ENCODE measurements at regions not wholly inside any gene's neighbourhood (a gene's known extent, or its start where the extent isn't known, plus 50 kb on each side); places are given as distances from the start of the nearest gene placed in this dataset.
"Not testable (repeated sequence)": the region's sequence is repeated elsewhere in the genome, so short reads cannot be mapped to it uniquely, and the experiment has no call there.

DNA sequence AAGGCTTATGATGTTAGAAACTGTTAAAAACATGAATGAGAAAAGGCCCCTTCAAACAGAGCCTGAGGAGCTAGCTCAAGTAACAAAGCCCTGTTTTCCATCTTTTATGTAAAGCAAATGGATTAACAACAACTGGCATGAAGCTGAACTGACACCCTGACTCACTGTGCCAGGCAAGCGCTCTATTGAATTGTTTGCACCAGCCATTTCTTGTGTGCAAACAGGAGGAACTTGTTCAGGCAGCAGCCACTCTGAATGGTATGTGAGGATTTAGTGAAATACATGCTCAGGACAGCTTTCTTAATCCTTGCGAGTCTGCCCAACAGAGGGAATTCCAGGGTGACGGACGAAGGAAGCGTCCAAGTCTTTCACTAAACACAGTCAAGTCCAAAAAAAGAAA lies 291.1 kb upstream of the ADGRL2 start:
- no peak for TF ChIP-seq EZH2phosphoT487 (IDR thresholded peaks at IDR 0.05; ENCODE audit: low read length)
- TF ChIP-seq, protein P1, sequence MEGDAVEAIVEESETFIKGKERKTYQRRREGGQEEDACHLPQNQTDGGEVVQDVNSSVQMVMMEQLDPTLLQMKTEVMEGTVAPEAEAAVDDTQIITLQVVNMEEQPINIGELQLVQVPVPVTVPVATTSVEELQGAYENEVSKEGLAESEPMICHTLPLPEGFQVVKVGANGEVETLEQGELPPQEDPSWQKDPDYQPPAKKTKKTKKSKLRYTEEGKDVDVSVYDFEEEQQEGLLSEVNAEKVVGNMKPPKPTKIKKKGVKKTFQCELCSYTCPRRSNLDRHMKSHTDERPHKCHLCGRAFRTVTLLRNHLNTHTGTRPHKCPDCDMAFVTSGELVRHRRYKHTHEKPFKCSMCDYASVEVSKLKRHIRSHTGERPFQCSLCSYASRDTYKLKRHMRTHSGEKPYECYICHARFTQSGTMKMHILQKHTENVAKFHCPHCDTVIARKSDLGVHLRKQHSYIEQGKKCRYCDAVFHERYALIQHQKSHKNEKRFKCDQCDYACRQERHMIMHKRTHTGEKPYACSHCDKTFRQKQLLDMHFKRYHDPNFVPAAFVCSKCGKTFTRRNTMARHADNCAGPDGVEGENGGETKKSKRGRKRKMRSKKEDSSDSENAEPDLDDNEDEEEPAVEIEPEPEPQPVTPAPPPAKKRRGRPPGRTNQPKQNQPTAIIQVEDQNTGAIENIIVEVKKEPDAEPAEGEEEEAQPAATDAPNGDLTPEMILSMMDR (IDR thresholded peaks at IDR 0.05; ENCODE audit: low read length) = no peak
- TF ChIP-seq EZH2 (optimal IDR thresholded peaks at IDR 0.05; ENCODE audit: low read depth, low read length) = no peak
- H3K4me3 ChIP-seq (ENCODE audit: low read length) = no peak overlapping the region

DNA sequence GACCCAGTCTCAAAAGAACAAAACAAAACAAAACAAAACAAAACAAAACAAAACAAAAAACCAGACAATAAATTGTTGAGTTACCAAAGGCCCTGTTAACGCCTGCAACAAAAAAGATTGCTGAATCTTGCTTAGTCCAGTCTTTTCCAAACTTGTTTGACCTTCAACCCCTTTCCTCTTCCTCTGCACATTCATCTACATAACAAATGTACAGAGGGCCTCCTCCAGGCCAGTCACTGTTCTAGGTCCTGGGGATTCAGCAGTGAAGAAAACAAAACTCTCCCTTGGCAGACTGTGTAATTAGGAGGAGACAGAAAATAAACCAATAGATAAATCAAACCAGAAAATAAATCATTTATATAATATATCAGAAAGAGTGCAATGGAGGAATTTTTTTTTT lies 294.0 kb upstream of the ADGRL2 start:
- no peaks in the 10 kb centered on the region for H3K9me3 ChIP-seq (replicated peaks; ENCODE audit: insufficient read depth, low read length)
- H3F3A ChIP-seq (ENCODE audit: insufficient read depth, low read length) = 0 out of 2 replicates have a peak, but pooled peaks cover 8% of the 10 kb centered on the region
- H3K9me2 ChIP-seq (replicated peaks; ENCODE audit: insufficient read depth, low read length) = no peaks in the 10 kb centered on the region
- peaks cover 6% of the 10 kb centered on the region for H3K4me1 ChIP-seq (ENCODE audit: low read length)
- H3K4me3 ChIP-seq (ENCODE audit: low read length) = no peak overlapping the region
- H3K79me2 ChIP-seq (ENCODE audit: low read length) = no peaks in the 10 kb centered on the region
- H3K27me3 ChIP-seq (replicated peaks; ENCODE audit: insufficient read depth, low read length) = no peaks in the 10 kb centered on the region
- no peak overlapping the region for H3K27ac ChIP-seq (ENCODE audit: low read length)
- H4K20me1 ChIP-seq (ENCODE audit: insufficient read depth, low read length) = no peaks in the 10 kb centered on the region
- TF ChIP-seq, protein P1 (IDR thresholded peaks at IDR 0.05; ENCODE audit: low read length) = no peak
- TF ChIP-seq EZH2 (optimal IDR thresholded peaks at IDR 0.05; ENCODE audit: low read depth, low read length) (no peak), EZH2phosphoT487 (IDR thresholded peaks at IDR 0.05; ENCODE audit: low read length) (no peak)
- no peak overlapping the region for H3K9ac ChIP-seq (ENCODE audit: low read length)
- DNase-seq = no peak
- H3K4me2 ChIP-seq (ENCODE audit: low read depth, low read length) = no peak overlapping the region
- H2AFZ ChIP-seq (ENCODE audit: low read length) = no peak overlapping the region
- no peaks in the 10 kb centered on the region for H3K36me3 ChIP-seq (replicated peaks; ENCODE audit: insufficient read depth, low read length)

More for the DNA sequence above, 291.1 kb upstream of the ADGRL2 start:
- Histone ChIP-seq H3K9ac (ENCODE audit: low read length) (no peak overlapping the region), H3K9me3 (replicated peaks; ENCODE audit: insufficient read depth, low read length) (no peaks in the 10 kb centered on the region), H3K27me3 (replicated peaks; ENCODE audit: insufficient read depth, low read length) (no peaks in the 10 kb centered on the region), H3K4me1 (ENCODE audit: low read length) (peaks cover 6% of the 10 kb centered on the region), H2AFZ (ENCODE audit: low read length) (no peak overlapping the region), H3K27ac (ENCODE audit: low read length) (no peak overlapping the region), H3K79me2 (ENCODE audit: low read length) (no peaks in the 10 kb centered on the region), H3F3A (ENCODE audit: insufficient read depth, low read length) (0 out of 2 replicates have a peak, but pooled peaks cover 8% of the 10 kb centered on the region), H3K9me2 (replicated peaks; ENCODE audit: insufficient read depth, low read length) (no peaks in the 10 kb centered on the region), H3K4me2 (ENCODE audit: low read depth, low read length) (no peak overlapping the region), H3K36me3 (replicated peaks; ENCODE audit: insufficient read depth, low read length) (no peaks in the 10 kb centered on the region), H4K20me1 (ENCODE audit: insufficient read depth, low read length) (no peaks in the 10 kb centered on the region)
- DNase-seq = no peak

DNA sequence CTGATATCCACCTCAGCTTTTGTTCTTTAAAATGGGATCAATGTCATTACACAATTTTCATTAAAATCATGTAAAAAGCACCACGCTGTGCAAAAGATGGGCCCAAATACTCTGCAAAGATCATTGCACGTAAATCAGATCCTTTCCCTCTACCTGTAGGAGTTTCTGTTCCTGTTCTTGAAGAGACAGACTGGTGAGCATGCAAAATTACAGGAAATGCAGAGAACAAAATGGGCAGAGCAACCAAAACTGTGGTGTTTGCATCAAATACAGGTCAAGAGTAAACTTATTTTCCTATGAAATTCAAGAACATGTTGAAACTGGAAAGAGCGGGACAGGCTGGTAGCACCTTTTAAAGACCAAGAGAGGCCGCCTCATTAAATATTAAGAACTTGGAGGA lies 294.9 kb upstream of the ADGRL2 start:
- no peaks in the 10 kb centered on the region for H3K79me2 ChIP-seq (ENCODE audit: low read length)
- no peak overlapping the region for H3K9ac ChIP-seq (ENCODE audit: low read length)
- 0 out of 2 replicates have a peak, but pooled peaks cover 8% of the 10 kb centered on the region for H3F3A ChIP-seq (ENCODE audit: insufficient read depth, low read length)
- DNase-seq = peak; percentile 80
- TF ChIP-seq, protein P1 (IDR thresholded peaks at IDR 0.05; ENCODE audit: low read length) = no peak
- TF ChIP-seq EZH2 (optimal IDR thresholded peaks at IDR 0.05; ENCODE audit: low read depth, low read length) (no peak), EZH2phosphoT487 (IDR thresholded peaks at IDR 0.05; ENCODE audit: low read length) (no peak)
- H3K36me3 ChIP-seq (replicated peaks; ENCODE audit: insufficient read depth, low read length) = no peaks in the 10 kb centered on the region
- H3K27me3 ChIP-seq (replicated peaks; ENCODE audit: insufficient read depth, low read length) = no peaks in the 10 kb centered on the region
- H3K4me2 ChIP-seq (ENCODE audit: low read depth, low read length) = peak overlapping the region; percentile 4; the same call in 1 of the 2 replicates
- H4K20me1 ChIP-seq (ENCODE audit: insufficient read depth, low read length) = no peaks in the 10 kb centered on the region
- H3K9me3 ChIP-seq (replicated peaks; ENCODE audit: insufficient read depth, low read length) = no peaks in the 10 kb centered on the region
- H3K4me1 ChIP-seq (ENCODE audit: low read length) = peaks cover 6% of the 10 kb centered on the region
- peak overlapping the region; percentile 25; the same call in 1 of the 2 replicates for H3K27ac ChIP-seq (ENCODE audit: low read length)
- H2AFZ ChIP-seq (ENCODE audit: low read length) = no peak overlapping the region
- no peak overlapping the region for H3K4me3 ChIP-seq (ENCODE audit: low read length)
- H3K9me2 ChIP-seq (replicated peaks; ENCODE audit: insufficient read depth, low read length) = no peaks in the 10 kb centered on the region

DNA sequence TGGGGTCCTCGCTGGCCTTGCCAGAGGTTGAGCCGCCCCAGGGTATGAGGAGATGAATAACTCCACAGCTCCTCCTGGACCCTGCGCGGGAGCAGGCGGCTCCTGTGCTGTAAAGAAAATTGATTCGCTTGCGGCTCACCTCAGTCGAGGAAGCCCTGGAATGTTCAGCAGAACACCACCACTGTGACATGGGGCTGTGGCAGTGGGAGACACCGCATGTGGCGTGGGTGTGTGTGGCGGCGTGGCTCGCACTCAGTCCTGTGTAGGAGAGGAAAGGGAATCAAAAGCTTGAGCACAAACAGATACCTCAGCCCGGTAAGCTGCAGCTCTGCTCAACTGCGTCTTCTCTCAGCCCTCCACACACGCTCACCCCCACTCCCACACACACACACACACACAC lies 295.9 kb upstream of the ADGRL2 start:
- H3K9ac ChIP-seq (ENCODE audit: low read length); H2AFZ ChIP-seq (ENCODE audit: low read length); H3K27ac ChIP-seq (ENCODE audit: low read length); H3K4me2 ChIP-seq (ENCODE audit: low read depth, low read length); H3K79me2 ChIP-seq (ENCODE audit: low read length); H3K9me2 ChIP-seq (replicated peaks; ENCODE audit: insufficient read depth, low read length); DNase-seq; H4K20me1 ChIP-seq (ENCODE audit: insufficient read depth, low read length); H3K4me1 ChIP-seq (ENCODE audit: low read length); H3K27me3 ChIP-seq (replicated peaks; ENCODE audit: insufficient read depth, low read length); H3K4me3 ChIP-seq (ENCODE audit: low read length); H3F3A ChIP-seq (ENCODE audit: insufficient read depth, low read length); H3K36me3 ChIP-seq (replicated peaks; ENCODE audit: insufficient read depth, low read length); H3K9me3 ChIP-seq (replicated peaks; ENCODE audit: insufficient read depth, low read length): not testable (repeated sequence)

DNA sequence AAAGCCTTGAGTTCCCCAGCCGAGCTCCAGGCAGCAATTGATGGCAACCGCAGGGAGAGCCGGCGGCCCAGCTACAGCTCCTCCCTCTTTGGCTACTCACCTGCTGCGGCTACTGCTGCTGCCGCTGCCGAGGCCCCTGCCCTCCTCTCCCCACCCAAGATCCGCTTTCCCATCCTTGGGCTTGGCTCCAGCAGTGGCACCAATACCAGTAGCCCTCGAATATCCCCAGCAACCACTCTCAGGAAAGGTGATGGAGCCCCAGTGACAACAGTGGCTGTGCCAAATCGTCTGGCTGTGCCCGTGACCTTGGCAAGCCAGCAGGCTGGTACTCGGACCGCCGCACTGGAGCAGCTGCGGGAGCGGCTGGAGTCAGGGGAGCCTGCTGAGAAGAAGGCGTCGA lies 298.0 kb upstream of the ADGRL2 start:
- not testable (repeated sequence) for H3K27ac ChIP-seq (ENCODE audit: low read length); H3K36me3 ChIP-seq (replicated peaks; ENCODE audit: insufficient read depth, low read length); DNase-seq; H3K9me3 ChIP-seq (replicated peaks; ENCODE audit: insufficient read depth, low read length); H4K20me1 ChIP-seq (ENCODE audit: insufficient read depth, low read length); H3K9me2 ChIP-seq (replicated peaks; ENCODE audit: insufficient read depth, low read length); H3K4me1 ChIP-seq (ENCODE audit: low read length); H3F3A ChIP-seq (ENCODE audit: insufficient read depth, low read length); H3K27me3 ChIP-seq (replicated peaks; ENCODE audit: insufficient read depth, low read length); H3K9ac ChIP-seq (ENCODE audit: low read length); H3K4me2 ChIP-seq (ENCODE audit: low read depth, low read length); H2AFZ ChIP-seq (ENCODE audit: low read length); H3K79me2 ChIP-seq (ENCODE audit: low read length); H3K4me3 ChIP-seq (ENCODE audit: low read length)

DNA sequence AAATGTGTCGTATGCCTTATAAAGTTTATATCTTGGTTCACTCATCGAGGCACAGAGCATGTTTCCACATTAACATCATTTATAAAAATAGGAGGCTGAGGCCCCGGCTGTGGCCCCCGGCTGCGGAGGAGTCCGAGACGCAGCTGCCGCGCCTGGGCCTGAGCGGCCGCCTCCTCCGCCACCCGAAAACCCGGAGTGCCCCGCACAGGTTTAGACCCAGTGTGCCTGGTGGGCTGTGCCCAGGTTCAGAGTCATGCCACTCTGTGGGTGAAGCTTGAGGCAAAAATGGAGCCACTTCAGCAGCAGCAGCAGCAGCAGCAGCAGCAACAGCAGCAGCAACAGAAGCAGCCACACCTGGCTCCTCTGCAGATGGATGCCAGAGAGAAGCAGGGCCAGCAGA lies 299.2 kb upstream of the ADGRL2 start:
- H3K27ac ChIP-seq (ENCODE audit: low read length); H4K20me1 ChIP-seq (ENCODE audit: insufficient read depth, low read length); H2AFZ ChIP-seq (ENCODE audit: low read length); H3K9me3 ChIP-seq (replicated peaks; ENCODE audit: insufficient read depth, low read length); H3K79me2 ChIP-seq (ENCODE audit: low read length); H3K27me3 ChIP-seq (replicated peaks; ENCODE audit: insufficient read depth, low read length); H3K9me2 ChIP-seq (replicated peaks; ENCODE audit: insufficient read depth, low read length); H3K36me3 ChIP-seq (replicated peaks; ENCODE audit: insufficient read depth, low read length); H3K4me2 ChIP-seq (ENCODE audit: low read depth, low read length); H3K4me3 ChIP-seq (ENCODE audit: low read length); H3K4me1 ChIP-seq (ENCODE audit: low read length); H3K9ac ChIP-seq (ENCODE audit: low read length); H3F3A ChIP-seq (ENCODE audit: insufficient read depth, low read length); DNase-seq: not testable (repeated sequence)

All from MM.1S (cell line).